ENCODE measurements at regions not wholly inside any gene's neighbourhood (a gene's known extent, or its start where the extent isn't known, plus 50 kb on each side); places are given as distances from the start of the nearest gene placed in this dataset.

DNA sequence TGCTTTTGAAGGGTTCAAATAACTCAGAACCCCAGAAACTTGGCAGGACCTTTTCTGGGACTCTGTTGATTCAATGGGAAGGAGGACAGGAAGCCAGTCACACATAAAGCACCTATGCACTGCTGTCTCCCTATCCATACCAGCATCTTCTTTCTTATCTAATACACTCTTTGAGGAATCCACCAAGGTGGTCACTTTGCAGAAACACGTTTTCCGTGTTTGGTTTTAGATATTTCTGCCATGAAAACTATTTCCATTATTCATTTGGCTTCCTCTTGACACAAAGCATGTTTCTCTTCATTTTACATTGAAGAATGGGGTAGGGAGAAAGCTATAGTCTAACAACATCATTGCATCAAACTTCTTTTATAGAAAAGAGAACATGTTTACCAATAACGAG, 76.5 kb upstream of the NR3C1 start:
- TF ChIP-seq, protein P1, sequence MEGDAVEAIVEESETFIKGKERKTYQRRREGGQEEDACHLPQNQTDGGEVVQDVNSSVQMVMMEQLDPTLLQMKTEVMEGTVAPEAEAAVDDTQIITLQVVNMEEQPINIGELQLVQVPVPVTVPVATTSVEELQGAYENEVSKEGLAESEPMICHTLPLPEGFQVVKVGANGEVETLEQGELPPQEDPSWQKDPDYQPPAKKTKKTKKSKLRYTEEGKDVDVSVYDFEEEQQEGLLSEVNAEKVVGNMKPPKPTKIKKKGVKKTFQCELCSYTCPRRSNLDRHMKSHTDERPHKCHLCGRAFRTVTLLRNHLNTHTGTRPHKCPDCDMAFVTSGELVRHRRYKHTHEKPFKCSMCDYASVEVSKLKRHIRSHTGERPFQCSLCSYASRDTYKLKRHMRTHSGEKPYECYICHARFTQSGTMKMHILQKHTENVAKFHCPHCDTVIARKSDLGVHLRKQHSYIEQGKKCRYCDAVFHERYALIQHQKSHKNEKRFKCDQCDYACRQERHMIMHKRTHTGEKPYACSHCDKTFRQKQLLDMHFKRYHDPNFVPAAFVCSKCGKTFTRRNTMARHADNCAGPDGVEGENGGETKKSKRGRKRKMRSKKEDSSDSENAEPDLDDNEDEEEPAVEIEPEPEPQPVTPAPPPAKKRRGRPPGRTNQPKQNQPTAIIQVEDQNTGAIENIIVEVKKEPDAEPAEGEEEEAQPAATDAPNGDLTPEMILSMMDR (conservative IDR thresholded peaks at IDR 0.05; ENCODE audit: low read length): no peak
- no peak for TF ChIP-seq EZH2phosphoT487 (IDR thresholded peaks at IDR 0.05; ENCODE audit: borderline replicate concordance)
